ENCODE measurements at regions not wholly inside any gene's neighbourhood (a gene's known extent, or its start where the extent isn't known, plus 50 kb on each side); places are given as distances from the start of the nearest gene placed in this dataset.
"Not testable (repeated sequence)": the region's sequence is repeated elsewhere in the genome, so short reads cannot be mapped to it uniquely, and the experiment has no call there.

GRCh38 chr3:8325306-8325705, 176.3 kb upstream of the LMCD1 start:
- Histone ChIP-seq H3K27ac (ENCODE audit: insufficient read depth, low read length) (no peak overlapping the region), H3K4me3 (replicated peaks in 1 of 4; ENCODE audit: control extremely low read depth in 1 of 4, insufficient read depth in 1 of 4, low read depth in 3 of 4, low read length in 4 of 4) (no peak overlapping the region), H3K79me2 (ENCODE audit: control insufficient read depth, insufficient read depth, low read length) (no peaks in the 10 kb centered on the region), H4K20me1 (ENCODE audit: control insufficient read depth, extremely low read depth, insufficient read depth, low read length) (no peaks in the 10 kb centered on the region), H3K27me3 (ENCODE audit: control insufficient read depth, insufficient read depth, low read length) (no peaks in the 10 kb centered on the region), H3K4me2 (ENCODE audit: extremely low read depth, insufficient read depth, low read length) (no peak overlapping the region), H3K9me3 (ENCODE audit: control insufficient read depth, insufficient read depth, low read depth, low read length) (no peaks in the 10 kb centered on the region), H3K9ac (ENCODE audit: insufficient read depth, low read length) (no peak overlapping the region), H3K36me3 (ENCODE audit: control insufficient read depth, insufficient read depth, low read length) (no peaks in the 10 kb centered on the region), H3K4me1 (ENCODE audit: control insufficient read depth, extremely low read depth, insufficient read depth, low read length) (no peaks in the 10 kb centered on the region), H2AFZ (ENCODE audit: low read length) (no peak overlapping the region)
- TF ChIP-seq EZH2 (IDR thresholded peaks at IDR 0.05; ENCODE audit: low read length, missing control alignments): no peak
- TF ChIP-seq, protein P1, sequence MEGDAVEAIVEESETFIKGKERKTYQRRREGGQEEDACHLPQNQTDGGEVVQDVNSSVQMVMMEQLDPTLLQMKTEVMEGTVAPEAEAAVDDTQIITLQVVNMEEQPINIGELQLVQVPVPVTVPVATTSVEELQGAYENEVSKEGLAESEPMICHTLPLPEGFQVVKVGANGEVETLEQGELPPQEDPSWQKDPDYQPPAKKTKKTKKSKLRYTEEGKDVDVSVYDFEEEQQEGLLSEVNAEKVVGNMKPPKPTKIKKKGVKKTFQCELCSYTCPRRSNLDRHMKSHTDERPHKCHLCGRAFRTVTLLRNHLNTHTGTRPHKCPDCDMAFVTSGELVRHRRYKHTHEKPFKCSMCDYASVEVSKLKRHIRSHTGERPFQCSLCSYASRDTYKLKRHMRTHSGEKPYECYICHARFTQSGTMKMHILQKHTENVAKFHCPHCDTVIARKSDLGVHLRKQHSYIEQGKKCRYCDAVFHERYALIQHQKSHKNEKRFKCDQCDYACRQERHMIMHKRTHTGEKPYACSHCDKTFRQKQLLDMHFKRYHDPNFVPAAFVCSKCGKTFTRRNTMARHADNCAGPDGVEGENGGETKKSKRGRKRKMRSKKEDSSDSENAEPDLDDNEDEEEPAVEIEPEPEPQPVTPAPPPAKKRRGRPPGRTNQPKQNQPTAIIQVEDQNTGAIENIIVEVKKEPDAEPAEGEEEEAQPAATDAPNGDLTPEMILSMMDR (conservative IDR thresholded peaks at IDR 0.05 in 1 of 2, IDR thresholded peaks at IDR 0.05 in 1 of 2; ENCODE audit: low read depth in 1 of 2, low read length in 2 of 2): no peak
- DNase-seq (ENCODE audit: low read depth in 2 of 2): peak in 1 of 2 donors; percentile 62

- not testable (repeated sequence) for H3K27me3 ChIP-seq (ENCODE audit: control insufficient read depth, insufficient read depth, low read length); H3K36me3 ChIP-seq (ENCODE audit: control insufficient read depth, insufficient read depth, low read length); H4K20me1 ChIP-seq (ENCODE audit: control insufficient read depth, extremely low read depth, insufficient read depth, low read length); H2AFZ ChIP-seq (ENCODE audit: low read length); H3K4me2 ChIP-seq (ENCODE audit: extremely low read depth, insufficient read depth, low read length); H3K4me1 ChIP-seq (ENCODE audit: control insufficient read depth, extremely low read depth, insufficient read depth, low read length); DNase-seq (ENCODE audit: low read depth in 2 of 2); H3K9me3 ChIP-seq (ENCODE audit: control insufficient read depth, insufficient read depth, low read depth, low read length); H3K79me2 ChIP-seq (ENCODE audit: control insufficient read depth, insufficient read depth, low read length); H3K4me3 ChIP-seq (replicated peaks in 1 of 4; ENCODE audit: control extremely low read depth in 1 of 4, insufficient read depth in 1 of 4, low read depth in 3 of 4, low read length in 4 of 4); H3K9ac ChIP-seq (ENCODE audit: insufficient read depth, low read length); H3K27ac ChIP-seq (ENCODE audit: insufficient read depth, low read length)
These were observed 175.8 kb upstream of the LMCD1 start for GRCh38 chr3:8325833-8326232.

GRCh38 chr3:8327739-8328138, 173.9 kb upstream of the LMCD1 start:
- H3K9ac ChIP-seq (ENCODE audit: insufficient read depth, low read length): no peak overlapping the region
- no peak overlapping the region for H2AFZ ChIP-seq (ENCODE audit: low read length)
- H3K4me3 ChIP-seq (replicated peaks in 1 of 4; ENCODE audit: control extremely low read depth in 1 of 4, insufficient read depth in 1 of 4, low read depth in 3 of 4, low read length in 4 of 4): no peak overlapping the region
- TF ChIP-seq, protein P1 (conservative IDR thresholded peaks at IDR 0.05 in 1 of 2, IDR thresholded peaks at IDR 0.05 in 1 of 2; ENCODE audit: low read depth in 1 of 2, low read length in 2 of 2): no peak
- TF ChIP-seq EZH2 (IDR thresholded peaks at IDR 0.05; ENCODE audit: low read length, missing control alignments): no peak
- no peaks in the 10 kb centered on the region for H3K27me3 ChIP-seq (ENCODE audit: control insufficient read depth, insufficient read depth, low read length)
- no peak overlapping the region for H3K4me2 ChIP-seq (ENCODE audit: extremely low read depth, insufficient read depth, low read length)
- H3K9me3 ChIP-seq (ENCODE audit: control insufficient read depth, insufficient read depth, low read depth, low read length): no peaks in the 10 kb centered on the region
- H3K27ac ChIP-seq (ENCODE audit: insufficient read depth, low read length): no peak overlapping the region
- no peaks in the 10 kb centered on the region for H4K20me1 ChIP-seq (ENCODE audit: control insufficient read depth, extremely low read depth, insufficient read depth, low read length)
- no peaks in the 10 kb centered on the region for H3K4me1 ChIP-seq (ENCODE audit: control insufficient read depth, extremely low read depth, insufficient read depth, low read length)
- no peaks in the 10 kb centered on the region for H3K79me2 ChIP-seq (ENCODE audit: control insufficient read depth, insufficient read depth, low read length)
- DNase-seq (ENCODE audit: low read depth in 2 of 2): no peak
- no peaks in the 10 kb centered on the region for H3K36me3 ChIP-seq (ENCODE audit: control insufficient read depth, insufficient read depth, low read length)
